ENCODE measurements at regions not wholly inside any gene's neighbourhood (a gene's known extent, or its start where the extent isn't known, plus 50 kb on each side); places are given as distances from the start of the nearest gene placed in this dataset.
A peak's percentile ranks its signal among the peaks of the same experiment; 100 is the strongest.

GRCh38 chr6:235763-236360 is 56.4 kb upstream of the DUSP22 start:
- intact Hi-C loops (cut with DNase I), result no loop called here
- no peaks in the 10 kb centered on the region for H3K36me3 ChIP-seq
- H3K27me3 ChIP-seq, result no peaks in the 10 kb centered on the region
- peak overlapping the region; percentile 53 to 70 (median 60) for H3K27ac ChIP-seq
- DNase-seq, result no peak
- no peaks in the 10 kb centered on the region for H3K9me3 ChIP-seq
- TF ChIP-seq POLR2AphosphoS5 (IDR thresholded peaks at IDR 0.05) (peak in 1 of 4 donors; percentile 12), POLR2A (IDR thresholded peaks at IDR 0.05) (no peak)
- 3 to 13% methylated on average over 2 of the region's 2 CpGs for WGBS, 2 donors
- H3K4me1 ChIP-seq, result peaks cover 0 to 6% (median 3%) of the 10 kb centered on the region in 4 donors
- H3K4me3 ChIP-seq, result peak overlapping the region in 3 of 4 donors; percentile 29 to 42 (median 36)

- H3K36me3 ChIP-seq, result no peaks in the 10 kb centered on the region
- H3K9me3 ChIP-seq, result no peaks in the 10 kb centered on the region
- TF ChIP-seq POLR2AphosphoS5 (IDR thresholded peaks at IDR 0.05), result no peak
- no peak for TF ChIP-seq CTCF (IDR thresholded peaks at IDR 0.05)
- TF ChIP-seq POLR2A (IDR thresholded peaks at IDR 0.05), result no peak
- no peak for TF ChIP-seq EP300 (IDR thresholded peaks at IDR 0.05)
- peak overlapping the region in 3 of 4 donors; percentile 58 to 70 (median 61) for H3K27ac ChIP-seq
- 88 to 90% methylated on average over 6 of the region's 6 CpGs for WGBS, 2 donors
- intact Hi-C loops (cut with DNase I), result no loop called here
- H3K4me3 ChIP-seq, result peak overlapping the region in 1 of 4 donors; percentile 42
- DNase-seq, result no peak
- H3K4me1 ChIP-seq, result peaks cover 0 to 6% (median 3%) of the 10 kb centered on the region in 4 donors
- H3K27me3 ChIP-seq, result no peaks in the 10 kb centered on the region
Observed at GRCh38 chr6:236519-236918, 55.8 kb upstream of the DUSP22 start.

GRCh38 chr6:240151-240550 is 52.1 kb upstream of the DUSP22 start:
- 52 to 89% methylated on average over 3 of the region's 3 CpGs for whole genome bisulfite sequencing, 2 donors
- H3K27ac ChIP-seq, result no peak overlapping the region
- DNase-seq, result no peak
- peaks cover 0 to 6% (median 0%) of the 10 kb centered on the region in 4 donors for H3K9me3 ChIP-seq
- H3K4me1 ChIP-seq, result peaks cover 0 to 6% (median 3%) of the 10 kb centered on the region in 4 donors
- intact Hi-C loops (cut with DNase I), result no loop called here
- H3K36me3 ChIP-seq, result no peaks in the 10 kb centered on the region
- TF ChIP-seq POLR2A (IDR thresholded peaks at IDR 0.05), result no peak
- no peak for TF ChIP-seq EP300 (IDR thresholded peaks at IDR 0.05)
- TF ChIP-seq CTCF (IDR thresholded peaks at IDR 0.05), result no peak
- no peak for TF ChIP-seq POLR2AphosphoS5 (IDR thresholded peaks at IDR 0.05)
- no peak overlapping the region for H3K4me3 ChIP-seq
- H3K27me3 ChIP-seq, result no peaks in the 10 kb centered on the region

GRCh38 chr6:241336-241865 is 50.9 kb upstream of the DUSP22 start:
- intact Hi-C loops (cut with DNase I), result no loop called here
- WGBS, 2 donors, result 45 to 73% methylated on average over 5 of the region's 5 CpGs

More at GRCh38 chr6:241336-241865, 50.9 kb upstream of the DUSP22 start:
- Histone ChIP-seq H3K4me1 (peaks cover 0 to under 1% (median 0%) of the 10 kb centered on the region in 4 donors), H3K27me3 (no peaks in the 10 kb centered on the region), H3K4me3 (no peak overlapping the region), H3K27ac (no peak overlapping the region), H3K9me3 (peaks cover 0 to 6% (median 0%) of the 10 kb centered on the region in 4 donors), H3K36me3 (no peaks in the 10 kb centered on the region)
- DNase-seq, result no peak
- TF ChIP-seq POLR2A (IDR thresholded peaks at IDR 0.05) (no peak), EP300 (IDR thresholded peaks at IDR 0.05) (no peak), CTCF (IDR thresholded peaks at IDR 0.05) (no peak), POLR2AphosphoS5 (IDR thresholded peaks at IDR 0.05) (no peak)

Data from sigmoid colon (tissue), 6 donors.